Right ventricle myocardium superior (tissue), 1 donor: ENCODE measurements at regions not wholly inside any gene's neighbourhood (a gene's known extent, or its start where the extent isn't known, plus 50 kb on each side); places are given as distances from the start of the nearest gene placed in this dataset.
"Not testable (repeated sequence)": the region's sequence is repeated elsewhere in the genome, so short reads cannot be mapped to it uniquely, and the experiment has no call there.

Experiments
- ATAC-seq: fragments of 200-7000 bp; cut with Tn5 transposase; one replicate; pipeline ENCODE4 v1.9.1; 2020; ENCODE audit warnings: mild to moderate bottlenecking; ENCODE audit not compliant: poor library complexity
- DNase-seq: peaks from one replicate; pipeline ENCODE4 v3.0.0-alpha.2; 2020
- intact Hi-C: fragments of 100-400 bp; cut with DNase I; formaldehyde crosslinking; loops from one replicate; pipeline ENCODE4 v1.11.2; 2022
- donor health status: DM: no; HTN: yes; CAD: no; lungs with severe emphysema.

GRCh38 chr15:78708713-78709260, 67.8 kb upstream of the CHRNB4 start:
- no peak for ATAC-seq
- no peak for DNase-seq

GRCh38 chr15:78706481-78707235, 65.6 kb upstream of the CHRNB4 start:
- not testable (repeated sequence) for DNase-seq, ATAC-seq

More at GRCh38 chr15:78708713-78709260, 67.8 kb upstream of the CHRNB4 start:
- intact Hi-C loops: loop anchor here (5.0 kb wide), 2 partner anchors 71 to 86 kb away; partner anchors contain the start of gene CHRNA3

GRCh38 chr15:78703334-78704056, 62.5 kb upstream of the CHRNB4 start:
- DNase-seq, intact Hi-C loops, ATAC-seq: not testable (repeated sequence)

More at GRCh38 chr15:78706481-78707235, 65.6 kb upstream of the CHRNB4 start:
- intact Hi-C loops: loop anchor here (5.0 kb wide), 2 partner anchors 69 to 84 kb away; partner anchors contain the start of gene CHRNA3

GRCh38 chr15:78702609-78703333, 61.8 kb upstream of the CHRNB4 start:
- intact Hi-C loops: no loop called here
- ATAC-seq (no peak), DNase-seq (no peak)

- DNase-seq (no peak), ATAC-seq (no peak)
- intact Hi-C loops: no loop called here
These were observed 56.4 kb upstream of the CHRNB4 start for GRCh38 chr15:78697449-78697848.

DNA sequence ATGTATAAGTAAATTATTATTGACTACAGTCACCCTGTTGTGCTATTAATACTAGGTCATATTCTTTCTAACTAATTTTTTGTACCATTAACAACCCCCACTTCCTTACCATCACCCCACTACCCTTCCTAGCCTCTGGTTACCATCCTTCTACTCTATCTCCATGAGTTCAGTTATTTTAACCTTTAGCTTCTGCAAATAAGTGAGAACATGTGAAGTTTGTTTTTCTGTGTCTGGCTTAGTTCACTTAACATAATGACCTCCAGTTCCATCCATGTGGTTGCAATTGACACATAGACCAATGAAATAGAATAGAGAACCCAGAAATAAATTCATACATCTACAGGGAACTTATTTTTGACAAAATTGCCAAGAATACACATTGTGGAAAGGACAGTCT, 55.4 kb upstream of the CHRNB4 start:
- DNase-seq (no peak), ATAC-seq (no peak)
- intact Hi-C loops: no loop called here

DNA sequence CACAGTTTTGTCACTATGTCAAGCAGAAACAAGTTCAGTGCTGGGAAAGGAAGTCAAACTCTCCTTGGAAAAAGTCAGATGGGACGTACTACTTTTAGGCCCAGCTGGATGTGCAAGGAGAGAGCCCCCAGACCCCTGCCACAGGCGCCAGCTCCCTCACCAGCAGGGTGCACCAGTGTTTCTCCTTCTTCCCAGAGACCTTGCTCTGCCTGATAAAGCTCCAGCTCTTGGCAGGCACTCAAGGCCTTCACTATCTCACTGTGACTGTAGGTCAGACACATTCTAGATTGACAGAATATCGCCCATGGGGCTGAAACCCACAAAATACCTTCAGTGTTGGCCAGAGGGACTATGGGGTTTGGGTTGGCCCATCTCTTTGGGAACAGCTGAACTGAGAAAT, 54.8 kb upstream of the CHRNB4 start:
- ATAC-seq: peak; percentile 75
- intact Hi-C loops: no loop called here
- DNase-seq: no peak

GRCh38 chr15:78695046-78695671, 54.1 kb upstream of the CHRNB4 start:
- intact Hi-C loops: no loop called here
- DNase-seq: no peak
- ATAC-seq: no peak

GRCh38 chr15:78691851-78692421, 50.9 kb upstream of the CHRNB4 start:
- intact Hi-C loops: no loop called here

GRCh38 chr15:78691167-78691850, 50.3 kb upstream of the CHRNB4 start:
- no peak for DNase-seq
- intact Hi-C loops: no loop called here
- no peak for ATAC-seq

More at GRCh38 chr15:78691851-78692421, 50.9 kb upstream of the CHRNB4 start:
- DNase-seq: no peak
- no peak for ATAC-seq
